ENCODE measurements at regions not wholly inside any gene's neighbourhood (a gene's known extent, or its start where the extent isn't known, plus 50 kb on each side); places are given as distances from the start of the nearest gene placed in this dataset.

GRCh38 chr13:54232700-54233099 lies 1204.1 kb downstream of the OLFM4 start:
- POLR2A ChIA-PET (ENCODE audit: low non-redundant PET), result no interaction called here

GRCh38 chr13:54234607-54235006 lies 1206.0 kb downstream of the OLFM4 start:
- no peaks in the 10 kb centered on the region for H3K4me1 ChIP-seq (ENCODE audit: insufficient read depth, low read length, poor library complexity, severe bottlenecking)
- BruUV-seq (replicated peaks), result no TSS peak
- DNase-seq (ENCODE audit: low spot score), result no peak
- H3K27me3 ChIP-seq (replicated peaks; ENCODE audit: insufficient read depth, low read depth, low read length, poor library complexity), result no peaks in the 10 kb centered on the region
- POLR2A ChIA-PET (ENCODE audit: low non-redundant PET), result no interaction called here
- no peak overlapping the region for H3K4me3 ChIP-seq (ENCODE audit: low read depth, low read length, poor library complexity, severe bottlenecking)
- H3K36me3 ChIP-seq (ENCODE audit: insufficient read depth, low read length, poor library complexity, severe bottlenecking), result no peaks in the 10 kb centered on the region
- H3K27ac ChIP-seq (ENCODE audit: low read depth, low read length, poor library complexity, severe bottlenecking), result no peak overlapping the region
- CTCF ChIA-PET, result no interaction called here
- TF ChIP-seq EZH2 (IDR thresholded peaks at IDR 0.05; ENCODE audit: borderline replicate concordance, low read depth, low read length, poor library complexity, severe bottlenecking), result no peak
- TF ChIP-seq, protein P1, sequence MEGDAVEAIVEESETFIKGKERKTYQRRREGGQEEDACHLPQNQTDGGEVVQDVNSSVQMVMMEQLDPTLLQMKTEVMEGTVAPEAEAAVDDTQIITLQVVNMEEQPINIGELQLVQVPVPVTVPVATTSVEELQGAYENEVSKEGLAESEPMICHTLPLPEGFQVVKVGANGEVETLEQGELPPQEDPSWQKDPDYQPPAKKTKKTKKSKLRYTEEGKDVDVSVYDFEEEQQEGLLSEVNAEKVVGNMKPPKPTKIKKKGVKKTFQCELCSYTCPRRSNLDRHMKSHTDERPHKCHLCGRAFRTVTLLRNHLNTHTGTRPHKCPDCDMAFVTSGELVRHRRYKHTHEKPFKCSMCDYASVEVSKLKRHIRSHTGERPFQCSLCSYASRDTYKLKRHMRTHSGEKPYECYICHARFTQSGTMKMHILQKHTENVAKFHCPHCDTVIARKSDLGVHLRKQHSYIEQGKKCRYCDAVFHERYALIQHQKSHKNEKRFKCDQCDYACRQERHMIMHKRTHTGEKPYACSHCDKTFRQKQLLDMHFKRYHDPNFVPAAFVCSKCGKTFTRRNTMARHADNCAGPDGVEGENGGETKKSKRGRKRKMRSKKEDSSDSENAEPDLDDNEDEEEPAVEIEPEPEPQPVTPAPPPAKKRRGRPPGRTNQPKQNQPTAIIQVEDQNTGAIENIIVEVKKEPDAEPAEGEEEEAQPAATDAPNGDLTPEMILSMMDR (conservative IDR thresholded peaks at IDR 0.05; ENCODE audit: low read depth, low read length), result no peak
- H3K9me3 ChIP-seq (ENCODE audit: low read depth, low read length, poor library complexity, severe bottlenecking), result no peaks in the 10 kb centered on the region
- intact Hi-C loops (cut with micrococcal nuclease; ENCODE audit: unreplicated experiment), result no loop called here

More at GRCh38 chr13:54232700-54233099, 1204.1 kb downstream of the OLFM4 start:
- H3K27me3 ChIP-seq (replicated peaks; ENCODE audit: insufficient read depth, low read depth, low read length, poor library complexity), result no peaks in the 10 kb centered on the region
- TF ChIP-seq EZH2 (IDR thresholded peaks at IDR 0.05; ENCODE audit: borderline replicate concordance, low read depth, low read length, poor library complexity, severe bottlenecking), result no peak
- TF ChIP-seq, protein P1 (conservative IDR thresholded peaks at IDR 0.05; ENCODE audit: low read depth, low read length), result no peak
- no peaks in the 10 kb centered on the region for H3K4me1 ChIP-seq (ENCODE audit: insufficient read depth, low read length, poor library complexity, severe bottlenecking)
- no peak for DNase-seq (ENCODE audit: low spot score)
- no TSS peak for BruUV-seq (replicated peaks)
- CTCF ChIA-PET, result no interaction called here
- intact Hi-C loops (cut with micrococcal nuclease; ENCODE audit: unreplicated experiment), result no loop called here
- no peak overlapping the region for H3K4me3 ChIP-seq (ENCODE audit: low read depth, low read length, poor library complexity, severe bottlenecking)
- H3K27ac ChIP-seq (ENCODE audit: low read depth, low read length, poor library complexity, severe bottlenecking), result no peak overlapping the region
- no peaks in the 10 kb centered on the region for H3K36me3 ChIP-seq (ENCODE audit: insufficient read depth, low read length, poor library complexity, severe bottlenecking)
- no peaks in the 10 kb centered on the region for H3K9me3 ChIP-seq (ENCODE audit: low read depth, low read length, poor library complexity, severe bottlenecking)

- no peaks in the 10 kb centered on the region for H3K4me1 ChIP-seq (ENCODE audit: insufficient read depth, low read length, poor library complexity, severe bottlenecking)
- CTCF ChIA-PET, result no interaction called here
- intact Hi-C loops (cut with micrococcal nuclease; ENCODE audit: unreplicated experiment), result no loop called here
- no peak overlapping the region for H3K27ac ChIP-seq (ENCODE audit: low read depth, low read length, poor library complexity, severe bottlenecking)
- DNase-seq (ENCODE audit: low spot score), result peak; percentile 42
- POLR2A ChIA-PET (ENCODE audit: low non-redundant PET), result no interaction called here
- TF ChIP-seq, protein P1 (conservative IDR thresholded peaks at IDR 0.05; ENCODE audit: low read depth, low read length), result no peak
- TF ChIP-seq EZH2 (IDR thresholded peaks at IDR 0.05; ENCODE audit: borderline replicate concordance, low read depth, low read length, poor library complexity, severe bottlenecking), result no peak
- no TSS peak for BruUV-seq (replicated peaks)
- no peaks in the 10 kb centered on the region for H3K9me3 ChIP-seq (ENCODE audit: low read depth, low read length, poor library complexity, severe bottlenecking)
- H3K36me3 ChIP-seq (ENCODE audit: insufficient read depth, low read length, poor library complexity, severe bottlenecking), result no peaks in the 10 kb centered on the region
- H3K27me3 ChIP-seq (replicated peaks; ENCODE audit: insufficient read depth, low read depth, low read length, poor library complexity), result no peaks in the 10 kb centered on the region
- H3K4me3 ChIP-seq (ENCODE audit: low read depth, low read length, poor library complexity, severe bottlenecking), result no peak overlapping the region
Measured at GRCh38 chr13:54241719-54242118, 1213.1 kb downstream of the OLFM4 start.
